ENCODE measurements at regions not wholly inside any gene's neighbourhood (a gene's known extent, or its start where the extent isn't known, plus 50 kb on each side); places are given as distances from the start of the nearest gene placed in this dataset.

DNA sequence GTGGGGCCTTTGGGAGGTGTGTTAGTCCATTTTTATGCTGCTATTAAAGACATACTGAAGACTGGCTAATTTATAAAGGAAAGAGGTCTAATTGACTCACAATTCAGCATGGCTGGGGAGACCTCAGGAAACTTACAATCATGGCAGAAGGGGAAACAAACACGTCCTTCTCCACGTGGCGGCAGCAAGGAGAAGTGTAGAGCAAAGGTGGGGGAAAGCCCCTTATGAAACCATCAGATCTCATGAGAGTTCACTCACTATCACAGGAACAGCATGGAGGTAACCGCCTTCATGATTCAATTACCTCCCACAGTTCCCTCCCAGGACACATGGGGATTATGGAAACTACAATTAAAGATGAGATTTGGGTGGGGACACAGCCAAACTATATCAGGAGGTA is 187.1 kb upstream of the OSR1 start:
- no peaks in the 10 kb centered on the region for H3K4me1 ChIP-seq (ENCODE audit: control insufficient read depth, insufficient read depth, low read length)
- no peak overlapping the region for H3K27ac ChIP-seq (ENCODE audit: extremely low read depth, low read depth, low read length)
- TF ChIP-seq ZNF707 (tag by site-specific recombination; IDR thresholded peaks at IDR 0.05), result no peak
- TF ChIP-seq ZNF558 (tag by site-specific recombination; IDR thresholded peaks at IDR 0.05), result no peak
- no peak for TF ChIP-seq SALL2 (tag by site-specific recombination; IDR thresholded peaks at IDR 0.05; ENCODE audit: borderline replicate concordance)
- TF ChIP-seq ZNF10 (tag by site-specific recombination; IDR thresholded peaks at IDR 0.05), result no peak
- no peak for TF ChIP-seq ZSCAN16 (tag by site-specific recombination; IDR thresholded peaks at IDR 0.05)
- no peak for TF ChIP-seq SETDB1 (IDR thresholded peaks at IDR 0.05; ENCODE audit: insufficient read length, low read length)
- no peak for TF ChIP-seq ZFHX2 (tag by site-specific recombination; conservative IDR thresholded peaks at IDR 0.05)
- no peak for TF ChIP-seq KLF1 (tag by site-specific recombination; IDR thresholded peaks at IDR 0.05)
- no peak for TF ChIP-seq ZBTB17 (tag by site-specific recombination; IDR thresholded peaks at IDR 0.05)
- no peak for TF ChIP-seq ZFP41 (tag by site-specific recombination; IDR thresholded peaks at IDR 0.05; ENCODE audit: borderline replicate concordance)
- H3K4me3 ChIP-seq (ENCODE audit: low read depth, low read length), result no peak overlapping the region
- H3K36me3 ChIP-seq (ENCODE audit: control insufficient read depth in 2 of 2, insufficient read depth in 1 of 2, low read length in 2 of 2), result no peaks in the 10 kb centered on the region
- CTCF ChIA-PET, result no interaction called here
- H3K9me3 ChIP-seq (ENCODE audit: control insufficient read depth, insufficient read depth, low read depth, low read length), result no peaks in the 10 kb centered on the region
- POLR2A ChIA-PET, result no interaction called here

- POLR2A ChIA-PET, result no interaction called here
- H3K4me1 ChIP-seq (ENCODE audit: control insufficient read depth, insufficient read depth, low read length), result no peaks in the 10 kb centered on the region
- no peaks in the 10 kb centered on the region for H3K36me3 ChIP-seq (ENCODE audit: control insufficient read depth in 2 of 2, insufficient read depth in 1 of 2, low read length in 2 of 2)
These were observed 185.4 kb upstream of the OSR1 start for GRCh38 chr2:19543663-19544383.

More at GRCh38 chr2:19543663-19544383, 185.4 kb upstream of the OSR1 start:
- no peaks in the 10 kb centered on the region for H3K9me3 ChIP-seq (ENCODE audit: control insufficient read depth, insufficient read depth, low read depth, low read length)
- TF ChIP-seq SP3 (tag by site-specific recombination; IDR thresholded peaks at IDR 0.05) (no peak), ZNF211 (tag by site-specific recombination; IDR thresholded peaks at IDR 0.05; ENCODE audit: low read depth) (no peak), ZIC2 (tag by site-specific recombination; IDR thresholded peaks at IDR 0.05) (no peak), OSR2 (tag by site-specific recombination; IDR thresholded peaks at IDR 0.05) (no peak), ZNF596 (tag by site-specific recombination; IDR thresholded peaks at IDR 0.05) (no peak), TCF7L2 (IDR thresholded peaks at IDR 0.05; ENCODE audit: borderline replicate concordance, low read depth, low read length) (no peak), KLF10 (tag by site-specific recombination; IDR thresholded peaks at IDR 0.05) (no peak), GLI2 (tag by site-specific recombination; IDR thresholded peaks at IDR 0.05; ENCODE audit: borderline replicate concordance, low read depth) (no peak), KLF1 (tag by site-specific recombination; IDR thresholded peaks at IDR 0.05) (no peak), ZNF248 (tag by site-specific recombination; IDR thresholded peaks at IDR 0.05) (no peak), SALL2 (tag by site-specific recombination; IDR thresholded peaks at IDR 0.05; ENCODE audit: borderline replicate concordance) (no peak), SP7 (tag by site-specific recombination; IDR thresholded peaks at IDR 0.05) (no peak), HOXD13 (CRISPR knock-in tag; IDR thresholded peaks at IDR 0.05; ENCODE audit: borderline replicate concordance) (no peak), REST (tag by site-specific recombination; IDR thresholded peaks at IDR 0.05) (no peak), ZNF624 (tag by site-specific recombination; IDR thresholded peaks at IDR 0.05) (no peak), ZNF138 (tag by site-specific recombination; IDR thresholded peaks at IDR 0.05; ENCODE audit: borderline replicate concordance) (no peak), ZBTB48 (tag by site-specific recombination; IDR thresholded peaks at IDR 0.05) (no peak)
- TF ChIP-seq, protein P1, sequence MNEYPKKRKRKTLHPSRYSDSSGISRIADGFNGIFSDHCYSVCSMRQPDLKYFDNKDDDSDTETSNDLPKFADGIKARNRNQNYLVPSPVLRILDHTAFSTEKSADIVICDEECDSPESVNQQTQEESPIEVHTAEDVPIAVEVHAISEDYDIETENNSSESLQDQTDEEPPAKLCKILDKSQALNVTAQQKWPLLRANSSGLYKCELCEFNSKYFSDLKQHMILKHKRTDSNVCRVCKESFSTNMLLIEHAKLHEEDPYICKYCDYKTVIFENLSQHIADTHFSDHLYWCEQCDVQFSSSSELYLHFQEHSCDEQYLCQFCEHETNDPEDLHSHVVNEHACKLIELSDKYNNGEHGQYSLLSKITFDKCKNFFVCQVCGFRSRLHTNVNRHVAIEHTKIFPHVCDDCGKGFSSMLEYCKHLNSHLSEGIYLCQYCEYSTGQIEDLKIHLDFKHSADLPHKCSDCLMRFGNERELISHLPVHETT (tag by site-specific recombination; IDR thresholded peaks at IDR 0.05), result no peak
- CTCF ChIA-PET, result no interaction called here
- no peak overlapping the region for H3K27ac ChIP-seq (ENCODE audit: extremely low read depth, low read depth, low read length)
- H3K4me3 ChIP-seq (ENCODE audit: low read depth, low read length), result no peak overlapping the region
